ENCODE measurements at regions not wholly inside any gene's neighbourhood (a gene's known extent, or its start where the extent isn't known, plus 50 kb on each side); places are given as distances from the start of the nearest gene placed in this dataset.
"Not testable (repeated sequence)": the region's sequence is repeated elsewhere in the genome, so short reads cannot be mapped to it uniquely, and the experiment has no call there.

GRCh38 chr2:13532781-13533523 lies 816.2 kb downstream of the TRIB2 start:
- not testable (repeated sequence) for H3K9ac ChIP-seq (ENCODE audit: low read length); H3K79me2 ChIP-seq (ENCODE audit: insufficient read depth, low read length); H3K9me2 ChIP-seq (replicated peaks; ENCODE audit: insufficient read depth, low read length); H3K27ac ChIP-seq (ENCODE audit: low read depth, low read length); H3K4me3 ChIP-seq (ENCODE audit: insufficient read depth, low read length, poor library complexity, severe bottlenecking); H3K36me3 ChIP-seq (ENCODE audit: low read length); H4K20me1 ChIP-seq (ENCODE audit: low read depth, low read length); H3K27me3 ChIP-seq (ENCODE audit: low read length); H2AFZ ChIP-seq (ENCODE audit: low read depth, low read length, severe bottlenecking); H3K4me2 ChIP-seq (ENCODE audit: low read depth, low read length, poor library complexity, severe bottlenecking); H3F3A ChIP-seq (ENCODE audit: insufficient read depth); H3K9me3 ChIP-seq (ENCODE audit: insufficient read depth, low read length)

DNA sequence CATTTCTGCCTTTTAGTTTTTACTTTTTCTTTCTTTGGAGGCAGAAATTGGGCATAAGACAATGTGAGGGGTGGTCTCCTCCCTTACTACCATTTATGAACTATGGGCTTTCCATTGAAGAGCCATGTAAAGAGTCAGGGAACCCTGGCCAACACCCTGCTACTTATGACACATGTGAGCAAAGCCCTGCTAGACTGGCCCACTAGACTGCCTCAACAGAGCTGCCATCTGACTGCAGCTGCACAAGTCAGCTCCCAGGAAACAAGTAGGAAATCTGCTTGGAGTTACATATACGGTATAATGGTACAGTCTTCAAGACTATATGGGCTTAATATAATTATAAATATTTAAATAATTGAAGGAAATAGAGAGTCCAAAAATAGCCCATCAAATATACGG lies 816.8 kb downstream of the TRIB2 start:
- Histone ChIP-seq H3K4me2 (ENCODE audit: low read depth, low read length, poor library complexity, severe bottlenecking) (no peak overlapping the region), H3K27ac (ENCODE audit: low read depth, low read length) (no peak overlapping the region), H3K9me3 (ENCODE audit: insufficient read depth, low read length) (no peaks in the 10 kb centered on the region), H3K4me3 (ENCODE audit: insufficient read depth, low read length, poor library complexity, severe bottlenecking) (no peak overlapping the region), H3K9ac (ENCODE audit: low read length) (no peak overlapping the region), H2AFZ (ENCODE audit: low read depth, low read length, severe bottlenecking) (no peak overlapping the region), H3K27me3 (ENCODE audit: low read length) (no peaks in the 10 kb centered on the region), H3F3A (ENCODE audit: insufficient read depth) (no peaks in the 10 kb centered on the region), H3K79me2 (ENCODE audit: insufficient read depth, low read length) (no peaks in the 10 kb centered on the region), H3K36me3 (ENCODE audit: low read length) (no peaks in the 10 kb centered on the region), H4K20me1 (ENCODE audit: low read depth, low read length) (no peaks in the 10 kb centered on the region), H3K9me2 (replicated peaks; ENCODE audit: insufficient read depth, low read length) (no peaks in the 10 kb centered on the region)
- TF ChIP-seq, protein P1, sequence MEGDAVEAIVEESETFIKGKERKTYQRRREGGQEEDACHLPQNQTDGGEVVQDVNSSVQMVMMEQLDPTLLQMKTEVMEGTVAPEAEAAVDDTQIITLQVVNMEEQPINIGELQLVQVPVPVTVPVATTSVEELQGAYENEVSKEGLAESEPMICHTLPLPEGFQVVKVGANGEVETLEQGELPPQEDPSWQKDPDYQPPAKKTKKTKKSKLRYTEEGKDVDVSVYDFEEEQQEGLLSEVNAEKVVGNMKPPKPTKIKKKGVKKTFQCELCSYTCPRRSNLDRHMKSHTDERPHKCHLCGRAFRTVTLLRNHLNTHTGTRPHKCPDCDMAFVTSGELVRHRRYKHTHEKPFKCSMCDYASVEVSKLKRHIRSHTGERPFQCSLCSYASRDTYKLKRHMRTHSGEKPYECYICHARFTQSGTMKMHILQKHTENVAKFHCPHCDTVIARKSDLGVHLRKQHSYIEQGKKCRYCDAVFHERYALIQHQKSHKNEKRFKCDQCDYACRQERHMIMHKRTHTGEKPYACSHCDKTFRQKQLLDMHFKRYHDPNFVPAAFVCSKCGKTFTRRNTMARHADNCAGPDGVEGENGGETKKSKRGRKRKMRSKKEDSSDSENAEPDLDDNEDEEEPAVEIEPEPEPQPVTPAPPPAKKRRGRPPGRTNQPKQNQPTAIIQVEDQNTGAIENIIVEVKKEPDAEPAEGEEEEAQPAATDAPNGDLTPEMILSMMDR (IDR thresholded peaks at IDR 0.05; ENCODE audit: insufficient read depth, low read length, poor library complexity, severe bottlenecking) = no peak
- TF ChIP-seq EZH2phosphoT487 (conservative IDR thresholded peaks at IDR 0.05; ENCODE audit: low read length) = no peak

DNA sequence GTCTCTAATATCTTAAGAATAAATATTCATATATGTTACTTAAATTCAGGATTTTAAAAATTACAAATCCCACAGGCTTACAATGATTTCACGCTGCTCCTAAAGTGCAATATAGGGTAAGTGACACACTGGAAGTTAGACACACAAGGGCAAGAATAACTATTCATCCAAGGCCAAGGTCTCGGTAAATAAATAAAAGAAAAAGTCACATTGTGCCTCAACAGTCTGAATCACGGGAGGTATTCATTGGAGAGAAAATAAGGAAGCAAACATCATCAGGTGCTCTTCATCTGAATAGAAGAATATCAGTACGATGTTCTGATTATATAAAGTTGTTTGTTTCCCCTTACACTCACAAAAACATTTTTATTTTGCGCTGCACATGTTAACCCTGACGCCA lies 820.2 kb downstream of the TRIB2 start:
- TF ChIP-seq, protein P1 (IDR thresholded peaks at IDR 0.05; ENCODE audit: insufficient read depth, low read length, poor library complexity, severe bottlenecking) = no peak
- TF ChIP-seq EZH2phosphoT487 (conservative IDR thresholded peaks at IDR 0.05; ENCODE audit: low read length) = no peak
- no peaks in the 10 kb centered on the region for H3K9me2 ChIP-seq (replicated peaks; ENCODE audit: insufficient read depth, low read length)
- H4K20me1 ChIP-seq (ENCODE audit: low read depth, low read length) = no peaks in the 10 kb centered on the region
- no peak overlapping the region for H3K4me2 ChIP-seq (ENCODE audit: low read depth, low read length, poor library complexity, severe bottlenecking)
- no peaks in the 10 kb centered on the region for H3K27me3 ChIP-seq (ENCODE audit: low read length)
- no peaks in the 10 kb centered on the region for H3K36me3 ChIP-seq (ENCODE audit: low read length)
- no peak overlapping the region for H3K27ac ChIP-seq (ENCODE audit: low read depth, low read length)
- H3K9ac ChIP-seq (ENCODE audit: low read length) = no peak overlapping the region
- no peaks in the 10 kb centered on the region for H3K9me3 ChIP-seq (ENCODE audit: insufficient read depth, low read length)
- no peak overlapping the region for H3K4me3 ChIP-seq (ENCODE audit: insufficient read depth, low read length, poor library complexity, severe bottlenecking)
- H2AFZ ChIP-seq (ENCODE audit: low read depth, low read length, severe bottlenecking) = no peak overlapping the region
- H3K79me2 ChIP-seq (ENCODE audit: insufficient read depth, low read length) = no peaks in the 10 kb centered on the region
- no peaks in the 10 kb centered on the region for H3F3A ChIP-seq (ENCODE audit: insufficient read depth)

DNA sequence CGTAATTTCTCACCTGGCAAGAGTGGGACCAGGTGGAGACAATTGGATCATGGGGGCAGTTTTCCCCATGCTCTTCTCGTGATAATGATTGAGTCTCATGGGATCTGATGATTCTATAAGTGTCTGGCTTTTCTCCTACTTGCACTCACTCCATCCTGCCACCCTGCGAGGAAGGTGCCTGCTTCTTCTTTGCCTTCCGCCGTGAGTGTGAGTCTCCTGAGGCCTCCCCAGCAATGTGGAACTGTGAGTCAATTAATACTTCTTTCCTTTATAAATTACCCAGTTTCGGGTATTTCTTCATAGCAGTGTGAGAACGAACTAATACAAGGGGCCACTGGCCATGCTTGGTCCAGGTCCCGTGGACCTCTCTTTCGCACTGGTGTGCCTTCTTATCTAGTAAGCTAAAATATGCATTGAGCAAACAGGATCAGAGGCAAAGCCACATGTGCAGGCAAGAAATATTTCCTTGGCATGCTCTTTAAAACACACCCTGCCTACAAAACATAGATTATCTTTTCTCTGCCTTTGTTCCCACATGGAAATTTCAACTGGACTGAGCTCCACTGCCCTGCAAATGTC lies 821.1 kb downstream of the TRIB2 start:
- Histone ChIP-seq H3K9me2 (replicated peaks; ENCODE audit: insufficient read depth, low read length) (no peaks in the 10 kb centered on the region), H3K36me3 (ENCODE audit: low read length) (no peaks in the 10 kb centered on the region), H3F3A (ENCODE audit: insufficient read depth) (no peaks in the 10 kb centered on the region), H3K9ac (ENCODE audit: low read length) (no peak overlapping the region), H3K27me3 (ENCODE audit: low read length) (no peaks in the 10 kb centered on the region), H4K20me1 (ENCODE audit: low read depth, low read length) (no peaks in the 10 kb centered on the region), H3K4me2 (ENCODE audit: low read depth, low read length, poor library complexity, severe bottlenecking) (no peak overlapping the region), H3K79me2 (ENCODE audit: insufficient read depth, low read length) (no peaks in the 10 kb centered on the region), H3K9me3 (ENCODE audit: insufficient read depth, low read length) (no peaks in the 10 kb centered on the region), H3K27ac (ENCODE audit: low read depth, low read length) (no peak overlapping the region), H3K4me3 (ENCODE audit: insufficient read depth, low read length, poor library complexity, severe bottlenecking) (no peak overlapping the region), H2AFZ (ENCODE audit: low read depth, low read length, severe bottlenecking) (no peak overlapping the region)
- TF ChIP-seq EZH2phosphoT487 (conservative IDR thresholded peaks at IDR 0.05; ENCODE audit: low read length) = no peak
- TF ChIP-seq, protein P1 (IDR thresholded peaks at IDR 0.05; ENCODE audit: insufficient read depth, low read length, poor library complexity, severe bottlenecking) = no peak
